ENCODE measurements at regions not wholly inside any gene's neighbourhood (a gene's known extent, or its start where the extent isn't known, plus 50 kb on each side); places are given as distances from the start of the nearest gene placed in this dataset.

DNA sequence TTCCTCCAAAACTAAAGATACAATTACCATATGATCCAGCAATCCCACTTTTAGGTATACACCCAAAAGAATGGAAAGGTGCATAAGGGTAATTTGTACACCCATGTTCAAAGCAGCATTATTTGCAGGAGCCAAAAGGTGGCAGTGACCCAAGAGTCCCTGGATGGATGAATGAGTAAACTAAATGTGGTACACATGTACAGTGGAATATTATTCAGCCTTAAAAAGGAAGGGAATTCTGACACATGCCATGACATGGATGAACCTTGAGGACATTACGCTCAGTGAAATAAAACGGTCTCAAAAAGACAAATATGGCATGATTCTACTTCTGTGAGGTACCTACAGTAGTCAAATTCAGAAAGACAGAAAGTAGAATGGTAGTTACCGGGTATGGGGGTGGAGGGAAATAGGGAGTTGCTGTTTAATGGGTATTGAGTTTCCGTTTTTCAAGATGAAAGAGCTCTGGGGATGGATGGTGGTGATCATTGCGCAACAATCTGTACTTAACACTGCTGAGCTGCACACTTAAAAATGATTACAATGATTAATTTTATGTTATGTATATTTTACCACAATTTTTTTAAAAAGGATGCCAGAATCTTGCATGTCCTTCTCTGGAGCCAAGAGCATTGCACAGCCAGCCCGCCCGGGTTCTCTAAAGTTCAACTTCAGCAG is 518.9 kb upstream of the JARID2 start:
- Histone ChIP-seq H3K23ac (ENCODE audit: insufficient read length, low read depth, low read length) (no peak overlapping the region), H3K56ac (ENCODE audit: insufficient read length, low read depth, low read length) (no peak overlapping the region), H3K9me3 (ENCODE audit: control insufficient read depth, low read depth, low read length) (no peaks in the 10 kb centered on the region), H3K27me3 (ENCODE audit: insufficient read depth, low read length) (no peaks in the 10 kb centered on the region), H2BK15ac (ENCODE audit: low read depth, low read length) (no peak overlapping the region), H4K5ac (ENCODE audit: insufficient read length, low read depth, low read length) (no peak overlapping the region), H4K8ac (replicated peaks; ENCODE audit: insufficient read length, low read depth, low read length) (no peak overlapping the region), H2AFZ (ENCODE audit: low read length) (no peak overlapping the region), H3K9ac (ENCODE audit: extremely low read depth, insufficient read length, low read length) (no peak overlapping the region), H2AK5ac (ENCODE audit: insufficient read length, low read length) (no peak overlapping the region), H3K23me2 (ENCODE audit: insufficient read length, low read depth, low read length, poor library complexity, severe bottlenecking) (no peaks in the 10 kb centered on the region), H3K4ac (ENCODE audit: low read depth, low read length) (no peak overlapping the region), H4K91ac (ENCODE audit: insufficient read length, low read depth, low read length) (no peak overlapping the region), H2BK120ac (ENCODE audit: low read depth, low read length, poor library complexity, severe bottlenecking) (no peak overlapping the region), H2BK20ac (ENCODE audit: low read depth, low read length, poor library complexity, severe bottlenecking) (no peak overlapping the region), H3K79me2 (ENCODE audit: insufficient read depth, low read length) (no peaks in the 10 kb centered on the region), H3K27ac (ENCODE audit: insufficient read length, low read depth, low read length) (no peak overlapping the region), H3K4me2 (ENCODE audit: insufficient read depth, insufficient read length, low read length) (no peak overlapping the region), H4K20me1 (ENCODE audit: control insufficient read depth, insufficient read depth, insufficient read length) (no peaks in the 10 kb centered on the region), H3K14ac (ENCODE audit: insufficient read depth, low read length) (no peak overlapping the region), H3T11ph (ENCODE audit: low read length) (no peak overlapping the region), H2BK5ac (ENCODE audit: insufficient read length, low read length) (no peak overlapping the region), H3K79me1 (ENCODE audit: insufficient read depth, low read depth, low read length, poor library complexity, severe bottlenecking) (no peaks in the 10 kb centered on the region), H3K18ac (ENCODE audit: insufficient read length, low read depth, low read length) (no peak overlapping the region), H3K4me1 (ENCODE audit: insufficient read depth, low read length) (peaks cover 5% of the 10 kb centered on the region; the same call in 1 of the 2 replicates), H2BK12ac (ENCODE audit: insufficient read length, low read depth, low read length) (no peak overlapping the region)
- H3K4me3 Mint-ChIP-seq = no peak overlapping the region
- no peaks in the 10 kb centered on the region; a peak in 2 of 7 replicates for H3K36me3 Mint-ChIP-seq (ENCODE audit: insufficient read depth in 1 of 3, low read depth in 3 of 3)
- no CpG with 5 or more reads among the region's 7 CpGs for WGBS (ENCODE audit: extremely low coverage, insufficient read length, low lambda C conversion rate)
- peaks cover 0 to 2% of the 10 kb centered on the region in 2 experiments; a peak in 1 of 5 replicates for H3K9me3 Mint-ChIP-seq
- no peak overlapping the region for H3K27ac Mint-ChIP-seq
- H3K4me1 Mint-ChIP-seq = peaks cover 18 to 35% of the 10 kb centered on the region in 2 experiments
- H3K27me3 Mint-ChIP-seq (ENCODE audit: low read depth) = peaks cover 3% of the 10 kb centered on the region
- TF ChIP-seq, protein P1, sequence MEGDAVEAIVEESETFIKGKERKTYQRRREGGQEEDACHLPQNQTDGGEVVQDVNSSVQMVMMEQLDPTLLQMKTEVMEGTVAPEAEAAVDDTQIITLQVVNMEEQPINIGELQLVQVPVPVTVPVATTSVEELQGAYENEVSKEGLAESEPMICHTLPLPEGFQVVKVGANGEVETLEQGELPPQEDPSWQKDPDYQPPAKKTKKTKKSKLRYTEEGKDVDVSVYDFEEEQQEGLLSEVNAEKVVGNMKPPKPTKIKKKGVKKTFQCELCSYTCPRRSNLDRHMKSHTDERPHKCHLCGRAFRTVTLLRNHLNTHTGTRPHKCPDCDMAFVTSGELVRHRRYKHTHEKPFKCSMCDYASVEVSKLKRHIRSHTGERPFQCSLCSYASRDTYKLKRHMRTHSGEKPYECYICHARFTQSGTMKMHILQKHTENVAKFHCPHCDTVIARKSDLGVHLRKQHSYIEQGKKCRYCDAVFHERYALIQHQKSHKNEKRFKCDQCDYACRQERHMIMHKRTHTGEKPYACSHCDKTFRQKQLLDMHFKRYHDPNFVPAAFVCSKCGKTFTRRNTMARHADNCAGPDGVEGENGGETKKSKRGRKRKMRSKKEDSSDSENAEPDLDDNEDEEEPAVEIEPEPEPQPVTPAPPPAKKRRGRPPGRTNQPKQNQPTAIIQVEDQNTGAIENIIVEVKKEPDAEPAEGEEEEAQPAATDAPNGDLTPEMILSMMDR (conservative IDR thresholded peaks at IDR 0.05) = no peak
- DNase-seq = no peak
